HEK293 (cell line): ENCODE measurements at regions not wholly inside any gene's neighbourhood (a gene's known extent, or its start where the extent isn't known, plus 50 kb on each side); places are given as distances from the start of the nearest gene placed in this dataset.

Source experiments
- CTCF ChIA-PET: fragments of 350-600 bp; formaldehyde crosslinking; extraction: SDS; loops from one replicate; lab custom pipeline; 2021; ENCODE audit warnings: antibody characterized with exemption; lab: Yijun Ruan, JAX
- POLR2A ChIA-PET: fragments of 300-600 bp; formaldehyde crosslinking; extraction: SDS; loops from one replicate; lab custom pipeline; 2020; ENCODE audit warnings: antibody characterized with exemption, inconsistent platforms; lab: Yijun Ruan, JAX
- H3K27ac ChIP-seq: fragments of 200-500 bp; sonication (Bioruptor generic); 2 replicates; pipeline ENCODE4 v1.5.1; 2014; ENCODE audit warnings: low read depth, low read length, control low read depth, inconsistent platforms; ENCODE audit errors: extremely low read depth
- H3K36me3 ChIP-seq, 2 experiments: fragments of 200-500 bp in 1 of 2; sonication (Bioruptor generic) in 1 of 2; 1 replicate in 1 of 2; 2 replicates in 1 of 2; pipeline ENCODE4 v1.5.1; 2014 to 2017; ENCODE audit warnings: inconsistent platforms in 2 of 2, low read length in 2 of 2; ENCODE audit not compliant: control insufficient read depth in 2 of 2, insufficient read depth in 1 of 2
- H3K4me1 ChIP-seq: fragments of 200-500 bp; sonication (Bioruptor generic); 2 replicates; pipeline ENCODE4 v1.5.1; 2014; ENCODE audit warnings: mild to moderate bottlenecking, low read length, inconsistent platforms; ENCODE audit not compliant: control insufficient read depth, insufficient read depth
- H3K4me3 ChIP-seq: 2 replicates; pipeline ENCODE4 v1.5.1; 2011; ENCODE audit warnings: low read depth, mild to moderate bottlenecking, control low read depth, low read length, moderate library complexity
- H3K9me3 ChIP-seq: fragments of 200-500 bp; sonication (Bioruptor generic); 2 replicates; pipeline ENCODE4 v1.5.1; 2014; ENCODE audit warnings: low read depth, low read length, inconsistent platforms; ENCODE audit not compliant: control insufficient read depth, insufficient read depth
- BCL11A ChIP-seq: fragments of 450-650 bp; formaldehyde crosslinking; IDR thresholded peaks from 2 replicates; pipeline ENCODE4 v1.5.1; 2016; ENCODE audit warnings: low read depth, missing biosample characterization, missing genetic modification characterization
- HIC1 ChIP-seq: fragments of 450-650 bp; formaldehyde crosslinking; IDR thresholded peaks from 2 replicates; pipeline ENCODE4 v1.5.1; 2016; ENCODE audit warnings: missing biosample characterization, missing genetic modification characterization
- HOXC10 ChIP-seq: sonication (generic); formaldehyde crosslinking; IDR thresholded peaks from 2 replicates; pipeline ENCODE4 v1.8.1; 2023; ENCODE audit warnings: mild to moderate bottlenecking, missing genetic modification reagents
- KLF16 ChIP-seq: fragments of 450-650 bp; formaldehyde crosslinking; IDR thresholded peaks from 2 replicates; pipeline ENCODE4 v1.5.1; 2017; ENCODE audit warnings: missing biosample characterization, missing genetic modification characterization
- SETDB1 ChIP-seq: IDR thresholded peaks from one replicate; pipeline ENCODE4 v1.6.1; 2017; ENCODE audit warnings: mild to moderate bottlenecking, low read length, moderate library complexity, mixed read lengths; ENCODE audit not compliant: insufficient read length
- TRIM28 ChIP-seq: IDR thresholded peaks from 2 replicates; pipeline ENCODE4 v1.6.1; 2011; ENCODE audit warnings: low read length, control low read depth, borderline replicate concordance
- ZBTB7A ChIP-seq: fragments of 450-650 bp; formaldehyde crosslinking; IDR thresholded peaks from 2 replicates; pipeline ENCODE4 v1.5.1; 2016; ENCODE audit warnings: low read depth, missing biosample characterization, missing genetic modification characterization
- ZEB2 ChIP-seq: fragments of 450-650 bp; formaldehyde crosslinking; IDR thresholded peaks from 2 replicates; pipeline ENCODE4 v1.5.1; 2016; ENCODE audit warnings: missing biosample characterization, missing genetic modification characterization
- ZNF148 ChIP-seq: fragments of 450-650 bp; formaldehyde crosslinking; IDR thresholded peaks from 2 replicates; pipeline ENCODE4 v1.5.0; 2017; ENCODE audit warnings: missing biosample characterization, missing genetic modification characterization, borderline replicate concordance
- ZNF157 ChIP-seq: fragments of 450-650 bp; formaldehyde crosslinking; IDR thresholded peaks from 2 replicates; pipeline ENCODE4 v1.5.1; 2016; ENCODE audit warnings: missing biosample characterization, missing genetic modification characterization
- ZNF2 ChIP-seq: fragments of 450-650 bp; formaldehyde crosslinking; IDR thresholded peaks from 2 replicates; pipeline ENCODE4 v1.5.1; 2016; ENCODE audit warnings: missing biosample characterization, missing genetic modification characterization
- ZNF202 ChIP-seq: fragments of 450-650 bp; formaldehyde crosslinking; IDR thresholded peaks from 2 replicates; pipeline ENCODE4 v1.5.1; 2016; ENCODE audit warnings: missing biosample characterization, missing genetic modification characterization, borderline replicate concordance
- ZNF366 ChIP-seq: fragments of 450-650 bp; formaldehyde crosslinking; conservative IDR thresholded peaks from 2 replicates; pipeline ENCODE4 v1.5.1; 2016; ENCODE audit warnings: missing biosample characterization, missing genetic modification characterization
- ZNF521 ChIP-seq: fragments of 450-650 bp; formaldehyde crosslinking; IDR thresholded peaks from 2 replicates; pipeline ENCODE4 v1.5.1; 2017; ENCODE audit warnings: missing biosample characterization, mild to moderate bottlenecking, missing genetic modification characterization
- ZNF561 ChIP-seq: fragments of 450-650 bp; IDR thresholded peaks from 2 replicates; pipeline ENCODE4 v1.5.1; 2018; ENCODE audit warnings: missing biosample characterization, missing genetic modification characterization, borderline replicate concordance
- ZNF629 ChIP-seq: fragments of 450-650 bp; formaldehyde crosslinking; IDR thresholded peaks from 2 replicates; pipeline ENCODE4 v1.5.1; 2017; ENCODE audit warnings: missing biosample characterization, missing genetic modification characterization
- ZNF707 ChIP-seq: fragments of 450-650 bp; formaldehyde crosslinking; IDR thresholded peaks from 2 replicates; pipeline ENCODE4 v1.5.1; 2016; ENCODE audit warnings: missing biosample characterization, missing genetic modification characterization
- ZNF76 ChIP-seq: fragments of 450-650 bp; formaldehyde crosslinking; IDR thresholded peaks from 2 replicates; pipeline ENCODE4; 2016; ENCODE audit warnings: low read depth, missing biosample characterization, missing genetic modification characterization, borderline replicate concordance
- ZNF776 ChIP-seq: fragments of 450-650 bp; formaldehyde crosslinking; IDR thresholded peaks from 2 replicates; pipeline ENCODE4 v1.5.0; 2017; ENCODE audit warnings: missing biosample characterization, missing genetic modification characterization, borderline replicate concordance
- ZNF777 ChIP-seq: fragments of 450-650 bp; formaldehyde crosslinking; IDR thresholded peaks from 2 replicates; pipeline ENCODE4 v1.5.1; 2017; ENCODE audit warnings: missing biosample characterization, missing genetic modification characterization, borderline replicate concordance
- ZNF792 ChIP-seq: fragments of 450-650 bp; formaldehyde crosslinking; IDR thresholded peaks from 2 replicates; pipeline ENCODE4 v1.5.1; 2016; ENCODE audit warnings: missing biosample characterization, missing genetic modification characterization
- ZXDB ChIP-seq: fragments of 450-650 bp; formaldehyde crosslinking; IDR thresholded peaks from 2 replicates; pipeline ENCODE4 v1.5.1; 2016; ENCODE audit warnings: missing biosample characterization, missing genetic modification characterization
- TF ChIP-seq, protein P1 (sequence below): fragments of 450-650 bp; formaldehyde crosslinking; IDR thresholded peaks from 2 replicates; pipeline ENCODE4 v1.5.1; 2017; ENCODE audit warnings: missing biosample characterization, missing genetic modification characterization

- no peak for TF ChIP-seq ZNF202 (tag by site-specific recombination)
- TF ChIP-seq ZNF629 (tag by site-specific recombination) = peak; percentile 85
- TF ChIP-seq ZNF157 (tag by site-specific recombination) = no peak
- no peak for TF ChIP-seq ZEB2
- TF ChIP-seq TRIM28 = peak; percentile 56; the same call in 1 of the 2 replicates
These were observed 113.1 kb downstream of the GATA6 start (continued) for GRCh38 chr18:22282311-22283115.

GRCh38 chr18:22280453-22280750 lies 111.0 kb downstream of the GATA6 start:
- no peaks in the 10 kb centered on the region for H3K9me3 ChIP-seq
- CTCF ChIA-PET = interaction anchor here (0.6 to 1.7 kb wide), 3 partner anchors 20 to 141 kb away, joined by 3 to 4 read pairs (median 4); no protein-coding TSS in a partner anchor
- H3K27ac ChIP-seq = no peak overlapping the region
- no peaks in the 10 kb centered on the region for H3K36me3 ChIP-seq
- POLR2A ChIA-PET = interaction anchor here (0.6 to 1.1 kb wide), 2 partner anchors 63 to 110 kb away, joined by 3 to 4 read pairs; no protein-coding TSS in a partner anchor
- no peak for TF ChIP-seq ZNF792 (tag by site-specific recombination)
- TF ChIP-seq ZNF521 (tag by site-specific recombination) = no peak
- no peak for TF ChIP-seq ZNF561 (tag by site-specific recombination)
- TF ChIP-seq HIC1 (tag by site-specific recombination) = no peak
- TF ChIP-seq ZXDB (tag by site-specific recombination) = no peak
- TF ChIP-seq KLF16 (tag by site-specific recombination) = no peak
- no peak for TF ChIP-seq ZNF707 (tag by site-specific recombination)
- TF ChIP-seq ZNF2 (tag by site-specific recombination) = no peak
- TF ChIP-seq ZNF76 (tag by site-specific recombination) = no peak
- no peaks in the 10 kb centered on the region for H3K4me1 ChIP-seq
- no peak overlapping the region for H3K4me3 ChIP-seq

- no peak overlapping the region for H3K4me3 ChIP-seq
- CTCF ChIA-PET = interaction anchor here (0.6 to 1.7 kb wide), 3 partner anchors 8 to 324 kb away, joined by 3 to 5 read pairs (median 4); no protein-coding TSS in a partner anchor
- no peaks in the 10 kb centered on the region for H3K36me3 ChIP-seq
- H3K27ac ChIP-seq = no peak overlapping the region
- no peaks in the 10 kb centered on the region for H3K9me3 ChIP-seq
- TF ChIP-seq ZBTB7A (tag by site-specific recombination) (no peak), BCL11A (tag by site-specific recombination) (no peak), ZNF561 (tag by site-specific recombination) (no peak), ZNF776 (no peak), ZNF148 (no peak), HOXC10 (CRISPR knock-in tag) (no peak), SETDB1 (no peak), ZNF777 (tag by site-specific recombination) (no peak), ZNF366 (tag by site-specific recombination) (no peak)
- TF ChIP-seq, protein P1, sequence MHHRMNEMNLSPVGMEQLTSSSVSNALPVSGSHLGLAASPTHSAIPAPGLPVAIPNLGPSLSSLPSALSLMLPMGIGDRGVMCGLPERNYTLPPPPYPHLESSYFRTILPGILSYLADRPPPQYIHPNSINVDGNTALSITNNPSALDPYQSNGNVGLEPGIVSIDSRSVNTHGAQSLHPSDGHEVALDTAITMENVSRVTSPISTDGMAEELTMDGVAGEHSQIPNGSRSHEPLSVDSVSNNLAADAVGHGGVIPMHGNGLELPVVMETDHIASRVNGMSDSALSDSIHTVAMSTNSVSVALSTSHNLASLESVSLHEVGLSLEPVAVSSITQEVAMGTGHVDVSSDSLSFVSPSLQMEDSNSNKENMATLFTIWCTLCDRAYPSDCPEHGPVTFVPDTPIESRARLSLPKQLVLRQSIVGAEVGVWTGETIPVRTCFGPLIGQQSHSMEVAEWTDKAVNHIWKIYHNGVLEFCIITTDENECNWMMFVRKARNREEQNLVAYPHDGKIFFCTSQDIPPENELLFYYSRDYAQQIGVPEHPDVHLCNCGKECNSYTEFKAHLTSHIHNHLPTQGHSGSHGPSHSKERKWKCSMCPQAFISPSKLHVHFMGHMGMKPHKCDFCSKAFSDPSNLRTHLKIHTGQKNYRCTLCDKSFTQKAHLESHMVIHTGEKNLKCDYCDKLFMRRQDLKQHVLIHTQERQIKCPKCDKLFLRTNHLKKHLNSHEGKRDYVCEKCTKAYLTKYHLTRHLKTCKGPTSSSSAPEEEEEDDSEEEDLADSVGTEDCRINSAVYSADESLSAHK = no peak
- no peaks in the 10 kb centered on the region for H3K4me1 ChIP-seq
- POLR2A ChIA-PET = interaction anchor here (0.6 to 1.1 kb wide), 2 partner anchors 62 to 109 kb away, joined by 3 to 4 read pairs; no protein-coding TSS in a partner anchor
These were observed 110.5 kb downstream of the GATA6 start for GRCh38 chr18:22279741-22280452.
